Neuron (in vitro differentiated cells): ENCODE measurements at regions not wholly inside any gene's neighbourhood (a gene's known extent, or its start where the extent isn't known, plus 50 kb on each side); places are given as distances from the start of the nearest gene placed in this dataset.
"Not testable (repeated sequence)": the region's sequence is repeated elsewhere in the genome, so short reads cannot be mapped to it uniquely, and the experiment has no call there.

Experiments
- H2AFZ ChIP-seq: one replicate; pipeline ENCODE4 v1.6.1; 2013; ENCODE audit warnings: low read depth, mild to moderate bottlenecking, inconsistent platforms, low read length, moderate library complexity
- H3K27me3 ChIP-seq: one replicate; pipeline ENCODE4 v1.6.1; 2013; ENCODE audit warnings: low read length; ENCODE audit not compliant: insufficient read depth
- H3K36me3 ChIP-seq: one replicate; pipeline ENCODE4 v1.6.1; 2013; ENCODE audit warnings: low read length; ENCODE audit not compliant: insufficient read depth
- H3K4me1 ChIP-seq: one replicate; pipeline ENCODE4 v1.6.1; 2013; ENCODE audit warnings: low read length; ENCODE audit not compliant: insufficient read depth
- H3K4me3 ChIP-seq: 2 replicates; pipeline ENCODE4 v1.5.1; 2013; ENCODE audit warnings: mild to moderate bottlenecking, low read length, moderate library complexity
- H3K9me3 ChIP-seq: one replicate; pipeline ENCODE4 v1.6.1; 2013; ENCODE audit warnings: low read length

DNA sequence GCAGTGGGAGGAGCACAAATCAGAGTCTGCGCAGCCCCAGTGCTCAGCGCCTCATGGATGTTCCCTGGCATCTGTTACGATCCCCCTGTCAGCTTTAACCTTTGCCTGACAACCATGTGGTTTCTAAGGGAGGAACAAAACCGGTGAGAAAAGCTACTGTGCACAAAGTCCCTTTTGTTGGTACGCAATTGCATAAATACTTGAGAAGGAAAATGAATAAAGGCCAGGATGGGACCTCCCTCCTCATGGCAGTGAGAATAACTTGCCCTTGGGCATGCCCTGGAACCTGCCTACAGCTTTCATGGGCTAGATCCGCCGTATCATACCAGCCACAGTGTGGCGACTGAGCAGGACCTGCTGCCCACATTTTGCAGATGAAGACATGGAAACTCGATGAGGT lies 81.0 kb downstream of the RIN2 start:
- Histone ChIP-seq H3K27me3 (no peaks in the 10 kb centered on the region), H3K4me1 (peaks cover 3% of the 10 kb centered on the region), H3K9me3 (peaks cover 2% of the 10 kb centered on the region), H3K36me3 (peaks cover 4% of the 10 kb centered on the region), H3K4me3 (no peak overlapping the region), H2AFZ (no peak overlapping the region)

DNA sequence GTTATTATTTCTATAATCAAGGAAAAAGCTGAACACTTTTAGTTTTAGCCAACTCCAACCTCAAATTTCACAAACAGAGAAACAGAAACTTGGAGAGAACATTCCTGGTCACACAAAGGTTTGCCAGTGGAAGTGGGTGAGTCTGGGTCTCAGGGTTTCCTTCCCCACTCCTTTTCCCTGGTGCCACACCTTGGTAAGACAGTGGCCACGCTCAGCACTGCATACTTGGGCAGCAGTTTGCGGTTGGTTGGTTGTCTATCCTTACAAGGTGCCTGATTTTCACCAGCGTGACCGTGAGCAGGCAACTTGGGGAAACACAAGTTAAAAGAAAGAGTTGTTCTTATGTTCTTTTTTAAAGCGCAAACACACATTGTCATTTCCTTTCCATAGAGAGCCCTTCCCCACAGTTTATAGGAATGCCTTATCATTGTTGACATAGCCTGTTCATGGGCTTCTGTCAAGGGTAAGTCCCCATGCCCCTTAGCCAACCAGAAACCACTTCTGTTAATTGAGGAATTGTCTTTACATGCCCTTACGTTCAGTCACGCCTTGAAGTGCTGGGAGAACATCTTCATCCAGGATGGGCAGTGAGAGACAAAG lies 82.2 kb downstream of the RIN2 start:
- H3K36me3 ChIP-seq: peaks cover 4% of the 10 kb centered on the region
- no peak overlapping the region for H2AFZ ChIP-seq
- H3K27me3 ChIP-seq: no peaks in the 10 kb centered on the region
- peaks cover 3% of the 10 kb centered on the region for H3K4me1 ChIP-seq
- no peak overlapping the region for H3K4me3 ChIP-seq
- H3K9me3 ChIP-seq: peaks cover 4% of the 10 kb centered on the region

DNA sequence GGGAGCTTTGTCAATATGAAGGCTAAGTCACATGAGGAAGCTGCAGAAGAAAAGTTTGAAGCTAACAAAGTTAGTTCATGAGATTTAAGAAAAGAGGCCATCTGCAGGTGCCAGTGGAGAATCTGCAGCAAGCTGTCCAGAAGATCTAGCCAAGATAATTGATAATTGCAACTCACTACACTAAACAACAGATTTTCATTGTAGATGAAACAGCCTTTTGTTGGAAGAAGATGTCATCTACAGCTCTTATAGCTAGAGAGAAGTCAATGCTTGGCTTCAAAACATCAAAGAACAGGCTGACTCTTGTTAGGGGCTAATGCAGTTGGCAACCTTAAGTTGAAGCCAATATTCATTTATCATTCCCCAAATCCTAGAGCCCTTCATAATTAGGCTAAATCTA lies 83.7 kb downstream of the RIN2 start:
- H3K36me3 ChIP-seq: peaks cover 4% of the 10 kb centered on the region
- no peaks in the 10 kb centered on the region for H3K27me3 ChIP-seq
- H3K4me1 ChIP-seq: peaks cover 3% of the 10 kb centered on the region
- H2AFZ ChIP-seq: no peak overlapping the region
- no peak overlapping the region for H3K4me3 ChIP-seq
- peaks cover 4% of the 10 kb centered on the region for H3K9me3 ChIP-seq

DNA sequence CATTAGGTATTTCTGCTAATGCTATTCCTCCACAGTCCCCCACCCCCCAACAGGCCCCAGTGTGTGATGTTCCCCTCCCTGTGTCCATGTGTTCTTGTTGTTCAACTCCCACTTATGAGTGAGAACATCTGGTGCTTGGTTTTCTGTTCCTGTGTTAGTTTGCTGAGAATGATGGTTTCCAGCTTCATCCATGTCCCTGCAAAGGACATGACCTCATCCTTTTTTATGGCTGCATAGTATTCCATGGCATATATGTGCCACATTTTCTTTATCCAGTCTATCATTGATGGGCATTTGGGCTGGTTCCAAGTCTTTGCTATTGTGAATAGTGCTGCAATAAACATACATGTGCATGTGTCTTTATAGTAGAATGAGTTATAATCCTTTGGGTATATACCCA lies 86.8 kb downstream of the RIN2 start:
- not testable (repeated sequence) for H2AFZ ChIP-seq, H3K36me3 ChIP-seq, H3K27me3 ChIP-seq, H3K4me1 ChIP-seq, H3K4me3 ChIP-seq, H3K9me3 ChIP-seq

- H3K4me3 ChIP-seq: no peak overlapping the region
- no peaks in the 10 kb centered on the region for H3K27me3 ChIP-seq
- H3K9me3 ChIP-seq: peaks cover 2% of the 10 kb centered on the region
- peaks cover 4% of the 10 kb centered on the region for H3K4me1 ChIP-seq
- no peaks in the 10 kb centered on the region for H3K36me3 ChIP-seq
- no peak overlapping the region for H2AFZ ChIP-seq
Observed at GRCh38 chr20:19847383-19847782, 89.3 kb downstream of the RIN2 start.

GRCh38 chr20:19849341-19850197 lies 91.5 kb downstream of the RIN2 start:
- Histone ChIP-seq H3K9me3 (no peaks in the 10 kb centered on the region), H3K4me3 (no peak overlapping the region), H3K4me1 (peaks cover 4% of the 10 kb centered on the region), H3K27me3 (no peaks in the 10 kb centered on the region), H2AFZ (no peak overlapping the region), H3K36me3 (no peaks in the 10 kb centered on the region)

- Histone ChIP-seq H2AFZ (no peak overlapping the region), H3K36me3 (no peaks in the 10 kb centered on the region), H3K27me3 (no peaks in the 10 kb centered on the region), H3K9me3 (no peaks in the 10 kb centered on the region), H3K4me3 (no peak overlapping the region), H3K4me1 (peaks cover 4% of the 10 kb centered on the region)
Observed at GRCh38 chr20:19850198-19850533, 92.1 kb downstream of the RIN2 start.

- Histone ChIP-seq H3K27me3 (no peaks in the 10 kb centered on the region), H3K36me3 (no peaks in the 10 kb centered on the region), H3K4me1 (peaks cover 4% of the 10 kb centered on the region), H3K4me3 (no peak overlapping the region), H2AFZ (no peak overlapping the region), H3K9me3 (no peaks in the 10 kb centered on the region)
Observed at GRCh38 chr20:19851861-19852260, 93.8 kb downstream of the RIN2 start.

GRCh38 chr20:19855416-19855815 lies 97.4 kb downstream of the RIN2 start:
- Histone ChIP-seq H2AFZ (no peak overlapping the region), H3K4me3 (no peak overlapping the region), H3K36me3 (no peaks in the 10 kb centered on the region), H3K27me3 (no peaks in the 10 kb centered on the region), H3K9me3 (no peaks in the 10 kb centered on the region), H3K4me1 (no peaks in the 10 kb centered on the region)

DNA sequence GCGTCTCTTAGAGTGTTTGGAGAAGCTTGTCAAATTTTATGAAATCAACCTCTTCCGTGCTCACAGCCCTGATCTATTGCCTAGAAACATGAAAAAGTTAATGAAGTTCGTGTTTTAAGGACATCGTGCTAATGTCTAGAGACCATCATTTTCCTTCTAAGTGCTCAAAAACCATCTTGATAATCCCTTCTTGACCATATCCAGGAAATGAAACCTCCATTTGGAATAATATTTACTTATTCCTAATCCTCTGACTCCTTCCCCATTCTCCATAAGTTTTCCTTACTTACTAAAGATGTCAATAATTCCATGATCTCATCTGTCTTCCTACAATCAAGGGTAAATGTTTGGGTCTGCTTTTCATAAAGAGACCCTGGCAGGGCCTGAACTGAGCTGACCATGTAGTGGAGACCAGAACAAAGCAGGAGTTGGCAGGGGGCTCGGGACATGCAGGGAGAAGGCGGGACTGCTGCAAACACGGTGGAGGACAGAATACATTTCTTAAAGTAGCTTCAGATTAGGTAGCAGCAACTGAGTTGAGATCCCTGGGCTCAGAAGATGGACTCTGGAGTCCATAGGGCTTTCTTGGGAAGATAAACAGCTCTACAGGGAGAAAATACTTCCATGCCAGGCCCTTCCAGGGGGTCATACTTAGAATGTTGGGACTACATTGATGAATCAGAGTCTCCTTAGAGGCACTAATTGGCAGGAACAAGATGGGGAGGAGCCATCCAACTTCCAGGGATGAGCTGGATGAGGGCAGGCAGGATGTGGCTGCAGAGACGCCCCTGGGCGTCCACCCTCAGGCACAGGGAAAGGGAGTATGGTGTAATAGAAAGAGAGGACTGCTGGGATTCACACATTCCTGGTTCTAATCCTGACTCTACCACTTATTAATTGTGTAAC lies 100.7 kb downstream of the RIN2 start:
- Histone ChIP-seq H3K27me3 (no peaks in the 10 kb centered on the region), H3K4me1 (no peaks in the 10 kb centered on the region), H3K4me3 (no peak overlapping the region)

GRCh38 chr20:19859444-19859843 lies 101.4 kb downstream of the RIN2 start:
- peaks cover 2% of the 10 kb centered on the region for H3K9me3 ChIP-seq
- H3K4me1 ChIP-seq: no peaks in the 10 kb centered on the region
- H3K4me3 ChIP-seq: no peak overlapping the region
- no peaks in the 10 kb centered on the region for H3K27me3 ChIP-seq
- no peaks in the 10 kb centered on the region for H3K36me3 ChIP-seq
- no peak overlapping the region for H2AFZ ChIP-seq

More for the DNA sequence above, 100.7 kb downstream of the RIN2 start:
- H3K9me3 ChIP-seq: peaks cover 2% of the 10 kb centered on the region
- no peak overlapping the region for H2AFZ ChIP-seq
- no peaks in the 10 kb centered on the region for H3K36me3 ChIP-seq

DNA sequence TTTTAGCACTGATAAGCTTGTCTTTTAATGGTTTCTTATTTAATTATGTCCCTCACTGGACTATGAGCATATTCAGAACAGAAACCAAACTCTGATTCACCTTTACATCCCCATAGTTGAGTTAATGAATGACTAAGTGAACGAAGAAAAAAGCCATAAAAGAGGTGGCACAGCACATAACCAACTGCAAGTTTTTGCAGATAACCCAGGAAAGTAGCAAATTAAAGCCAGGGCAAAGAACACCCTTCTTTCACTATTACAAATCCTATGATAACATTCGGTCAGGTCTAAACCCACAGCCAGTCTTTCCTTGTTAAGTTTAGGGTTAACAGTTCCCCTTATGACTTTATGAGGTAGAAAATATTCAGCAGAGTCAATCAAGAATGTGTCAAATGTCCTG lies 102.7 kb downstream of the RIN2 start:
- peaks cover 2% of the 10 kb centered on the region for H3K9me3 ChIP-seq
- H2AFZ ChIP-seq: no peak overlapping the region
- no peaks in the 10 kb centered on the region for H3K4me1 ChIP-seq
- no peaks in the 10 kb centered on the region for H3K27me3 ChIP-seq
- no peak overlapping the region for H3K4me3 ChIP-seq
- H3K36me3 ChIP-seq: no peaks in the 10 kb centered on the region

DNA sequence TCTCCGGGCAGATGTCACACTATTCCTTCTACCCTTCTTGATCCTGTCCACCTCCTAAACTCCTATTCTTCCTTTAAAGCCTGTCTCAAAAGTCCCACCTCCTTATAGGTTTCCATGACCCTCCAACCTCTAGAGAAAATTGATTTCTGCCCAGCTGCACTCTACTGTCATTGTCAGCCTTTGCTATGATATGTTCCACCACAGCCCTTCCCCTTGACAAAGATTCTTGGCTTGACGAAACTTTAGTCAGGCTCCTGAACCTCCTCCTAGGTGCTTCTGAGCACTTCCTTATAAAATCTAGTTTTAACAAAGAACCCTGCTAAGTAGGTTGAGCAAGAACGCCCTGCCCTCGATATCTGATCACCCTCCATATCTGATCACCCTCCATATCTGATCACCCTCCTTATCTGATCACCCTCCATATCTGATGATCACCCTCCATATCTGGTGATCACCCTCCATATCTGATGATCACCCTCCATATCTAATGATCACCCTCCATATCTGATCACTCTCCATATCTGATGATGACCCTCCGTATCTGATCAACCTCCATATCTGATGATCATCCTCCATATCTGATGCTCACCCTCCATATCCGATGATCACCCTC lies 103.2 kb downstream of the RIN2 start:
- no peak overlapping the region for H3K4me3 ChIP-seq
- H3K36me3 ChIP-seq: no peaks in the 10 kb centered on the region
- peaks cover 5% of the 10 kb centered on the region for H3K9me3 ChIP-seq
- H2AFZ ChIP-seq: no peak overlapping the region
- no peaks in the 10 kb centered on the region for H3K4me1 ChIP-seq
- H3K27me3 ChIP-seq: no peaks in the 10 kb centered on the region
